Naive thymus-derived CD4-positive, alpha-beta T cell (primary cell): ENCODE measurements at regions not wholly inside any gene's neighbourhood (a gene's known extent, or its start where the extent isn't known, plus 50 kb on each side); places are given as distances from the start of the nearest gene placed in this dataset.

Experiments used
- ATAC-seq: fragments of 150-1000 bp; cut with Tn5 transposase; 2 replicates; pipeline ENCODE4 v1.10.0; 2021; ENCODE audit warnings: mild to moderate bottlenecking, moderate library complexity
- CTCF ChIA-PET: fragments of 350-600 bp; sonication (Branson Sonifier 250); formaldehyde crosslinking; loops from one replicate; lab custom pipeline; 2021; ENCODE audit warnings: antibody characterized with exemption; lab: Charles Lee
- POLR2A ChIA-PET: fragments of 350-600 bp; sonication (Branson Sonifier 250); formaldehyde crosslinking; loops from one replicate; lab custom pipeline; 2021; ENCODE audit warnings: antibody characterized with exemption, inconsistent platforms; lab: Charles Lee
- DNase-seq, 9 donors: peaks; one replicate each; pipeline versions ENCODE4 v3.0.0 to v3.0.0-alpha.2; 2020 to 2022; ENCODE audit warnings: mixed read lengths in 1 of 9
- H3K27ac ChIP-seq: one replicate; pipeline ENCODE4 v1.7.0; 2013; ENCODE audit warnings: mild to moderate bottlenecking, low read depth, low read length, moderate library complexity
- H3K27me3 ChIP-seq, 2 donors: one replicate each; pipeline ENCODE4 v1.7.0; 2013; ENCODE audit warnings: low read length in 2 of 2, mild to moderate bottlenecking in 2 of 2, moderate library complexity in 2 of 2; ENCODE audit not compliant: control insufficient read depth in 2 of 2, insufficient read depth in 2 of 2
- H3K36me3 ChIP-seq, 3 experiments: 1 replicate in 2 of 3; 2 replicates in 1 of 3; pipeline ENCODE4 v1.7.0; 2013; ENCODE audit warnings: low read length in 3 of 3, mild to moderate bottlenecking in 3 of 3, moderate library complexity in 1 of 3; ENCODE audit not compliant: insufficient read depth in 3 of 3, control insufficient read depth in 2 of 3
- H3K4me1 ChIP-seq, 2 donors: one replicate each; pipeline ENCODE4 v1.7.0; 2013; ENCODE audit warnings: low read length in 2 of 2, mild to moderate bottlenecking in 2 of 2, moderate library complexity in 1 of 2; ENCODE audit not compliant: control insufficient read depth in 2 of 2, insufficient read depth in 2 of 2
- H3K4me3 ChIP-seq: 2 replicates; pipeline ENCODE4 v1.7.0; 2013; ENCODE audit warnings: mild to moderate bottlenecking, low read length
- H3K9me3 ChIP-seq, 3 experiments: 1 replicate in 2 of 3; 2 replicates in 1 of 3; pipeline ENCODE4 v1.7.0; 2013; ENCODE audit warnings: low read length in 3 of 3; ENCODE audit not compliant: control insufficient read depth in 2 of 3
- H3K27ac Mint-ChIP-seq, 9 donors: one replicate each; pipeline ENCODE4 v1.8.0; 2020 to 2022; ENCODE audit warnings: mixed read lengths in 9 of 9, mild to moderate bottlenecking in 8 of 9, moderate library complexity in 5 of 9, inconsistent platforms in 2 of 9
- H3K27me3 Mint-ChIP-seq, 5 donors: one replicate each; pipeline ENCODE4 v1.8.0; 2021 to 2022; ENCODE audit warnings: mixed read lengths in 5 of 5, mild to moderate bottlenecking in 1 of 5
- H3K36me3 Mint-ChIP-seq, 5 donors: one replicate each; pipeline ENCODE4 v1.8.0; 2020 to 2022; ENCODE audit warnings: mixed read lengths in 5 of 5, mild to moderate bottlenecking in 3 of 5, inconsistent platforms in 1 of 5
- H3K4me1 Mint-ChIP-seq, 7 donors: one replicate each; pipeline ENCODE4 v1.8.0; 2020 to 2022; ENCODE audit warnings: mixed read lengths in 7 of 7, mild to moderate bottlenecking in 3 of 7, inconsistent platforms in 1 of 7
- H3K4me3 Mint-ChIP-seq, 10 donors: one replicate each; pipeline ENCODE4 v1.8.0; 2020 to 2022; ENCODE audit warnings: mild to moderate bottlenecking in 10 of 10, mixed read lengths in 10 of 10, moderate library complexity in 6 of 10, inconsistent platforms in 2 of 10
- H3K9me3 Mint-ChIP-seq, 11 donors: one replicate each; pipeline ENCODE4 v1.8.0; 2020 to 2022; ENCODE audit warnings: mixed read lengths in 11 of 11, mild to moderate bottlenecking in 4 of 11, inconsistent platforms in 1 of 11, moderate library complexity in 1 of 11
- intact Hi-C, 2 donors: fragments of 100-400 bp; cut with micrococcal nuclease; formaldehyde crosslinking; loops; one replicate each; pipeline ENCODE4 v1.15.1; 2023

DNA sequence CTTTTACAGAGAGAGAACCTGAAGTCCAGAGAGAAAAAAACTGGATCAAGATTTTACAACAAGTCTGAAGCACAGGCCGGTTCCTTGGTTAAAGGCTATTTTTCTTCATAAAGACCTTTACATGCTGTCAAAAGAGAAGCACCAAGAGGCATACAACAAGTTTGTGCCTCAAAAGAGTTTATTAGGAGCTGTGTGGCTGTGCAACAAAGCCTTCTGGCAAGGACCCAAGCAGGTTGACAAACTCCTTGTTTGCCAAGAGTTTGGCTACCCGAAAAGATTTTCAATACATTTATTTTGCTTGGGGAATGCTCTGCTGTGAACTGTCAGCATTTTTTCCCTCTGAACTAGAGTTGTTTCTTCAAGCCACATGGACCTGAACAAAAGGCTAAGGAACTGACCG is 202.9 kb upstream of the RAD23B start:
- Mint-ChIP-seq H3K4me1 (no peaks in the 10 kb centered on the region), H3K27ac (no peak overlapping the region), H3K9me3 (peaks cover 0 to 4% (median 0%) of the 10 kb centered on the region in 11 donors), H3K4me3 (no peak overlapping the region), H3K36me3 (no peaks in the 10 kb centered on the region), H3K27me3 (peaks cover 0 to 17% (median 13%) of the 10 kb centered on the region in 5 donors)
- intact Hi-C loops, result no loop called here
- ATAC-seq (no peak), DNase-seq (no peak)
- POLR2A ChIA-PET, result no interaction called here
- H3K9me3 ChIP-seq, result no peaks in the 10 kb centered on the region
- no peak overlapping the region for H3K27ac ChIP-seq
- no peaks in the 10 kb centered on the region for H3K27me3 ChIP-seq
- no peak overlapping the region for H3K4me3 ChIP-seq
- CTCF ChIA-PET, result no interaction called here
- H3K4me1 ChIP-seq, result no peaks in the 10 kb centered on the region
- H3K36me3 ChIP-seq, result no peaks in the 10 kb centered on the region

DNA sequence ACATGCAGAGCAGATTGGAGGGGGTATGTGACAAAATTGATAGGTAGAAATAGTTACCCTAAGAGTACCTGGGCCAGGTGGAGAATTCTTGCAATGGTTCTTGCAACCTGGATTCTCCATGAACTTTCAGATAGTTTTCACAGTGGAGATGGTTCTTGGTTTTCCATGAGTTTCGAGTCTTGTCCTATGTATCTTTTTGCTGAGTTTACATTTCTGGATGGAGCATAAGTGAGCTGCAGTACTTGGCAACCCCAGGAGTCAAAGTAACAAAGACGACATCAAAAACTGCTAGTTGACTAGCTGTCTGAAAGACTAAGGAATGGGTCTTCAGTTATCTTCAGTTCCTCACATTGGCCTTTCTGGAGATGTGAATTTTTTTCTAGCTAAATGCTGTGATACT is 196.6 kb upstream of the RAD23B start:
- Mint-ChIP-seq H3K4me1 (no peaks in the 10 kb centered on the region), H3K9me3 (peaks cover 0 to 8% (median 0%) of the 10 kb centered on the region in 11 donors), H3K36me3 (peaks cover 0 to 5% (median 0%) of the 10 kb centered on the region in 5 donors), H3K27me3 (peaks cover 0 to 37% (median 26%) of the 10 kb centered on the region in 5 donors), H3K27ac (no peak overlapping the region), H3K4me3 (no peak overlapping the region)
- no peak for ATAC-seq
- Histone ChIP-seq H3K27me3 (no peaks in the 10 kb centered on the region), H3K4me3 (no peak overlapping the region), H3K36me3 (no peaks in the 10 kb centered on the region), H3K27ac (no peak overlapping the region), H3K4me1 (no peaks in the 10 kb centered on the region), H3K9me3 (no peaks in the 10 kb centered on the region)
- CTCF ChIA-PET, result no interaction called here
- POLR2A ChIA-PET, result no interaction called here
- intact Hi-C loops, result no loop called here
- no peak for DNase-seq

DNA sequence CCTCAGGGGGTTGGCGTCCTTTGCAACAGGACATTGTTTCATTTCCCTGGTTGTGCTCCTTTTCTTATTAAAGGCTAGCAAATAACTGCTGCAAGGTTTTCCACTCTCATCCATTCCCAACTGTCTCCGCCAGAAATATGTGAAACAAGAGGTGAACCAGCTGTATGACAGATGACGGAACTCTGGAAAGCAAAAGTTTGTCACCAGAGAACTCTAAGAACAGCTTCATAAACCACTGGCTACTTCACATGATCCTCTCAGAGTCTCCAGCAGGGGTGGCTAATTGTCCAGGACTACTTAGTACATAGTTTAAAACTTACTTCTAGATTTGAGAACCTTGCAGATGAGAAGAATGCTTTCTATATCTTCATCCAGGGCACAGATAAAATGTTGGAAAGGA is 195.9 kb upstream of the RAD23B start:
- Histone ChIP-seq H3K27me3 (no peaks in the 10 kb centered on the region), H3K9me3 (no peaks in the 10 kb centered on the region), H3K4me3 (no peak overlapping the region), H3K27ac (no peak overlapping the region), H3K4me1 (no peaks in the 10 kb centered on the region), H3K36me3 (no peaks in the 10 kb centered on the region)
- H3K4me1 Mint-ChIP-seq, result no peaks in the 10 kb centered on the region
- peaks cover 0 to 37% (median 27%) of the 10 kb centered on the region in 5 donors for H3K27me3 Mint-ChIP-seq
- intact Hi-C loops, result no loop called here
- DNase-seq (no peak), ATAC-seq (no peak)
- H3K4me3 Mint-ChIP-seq, result no peak overlapping the region
- no peak overlapping the region for H3K27ac Mint-ChIP-seq
- ChIA-PET POLR2A (no interaction called here), CTCF (no interaction called here)
- H3K9me3 Mint-ChIP-seq, result peaks cover 0 to 8% (median 0%) of the 10 kb centered on the region in 11 donors
- peaks cover 0 to 5% (median 0%) of the 10 kb centered on the region in 5 donors for H3K36me3 Mint-ChIP-seq

DNA sequence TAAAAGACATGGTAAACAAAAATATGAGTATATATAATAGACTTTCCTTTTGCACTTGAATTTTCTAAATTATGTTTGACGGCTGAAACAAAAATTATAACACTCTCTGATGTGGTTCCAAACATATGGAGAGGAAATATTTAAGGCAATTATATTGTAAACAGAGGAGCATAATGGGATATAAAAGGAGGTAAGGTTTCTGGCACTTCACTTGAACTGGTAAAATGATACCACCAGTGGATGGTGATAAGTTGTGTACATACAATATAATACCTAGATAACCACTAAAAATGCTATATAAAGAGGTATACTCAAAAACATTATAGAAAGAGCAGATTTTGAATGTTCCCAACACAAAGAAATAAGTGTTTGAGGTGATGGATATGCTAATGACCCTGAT is 192.9 kb upstream of the RAD23B start:
- intact Hi-C loops, result no loop called here
- Mint-ChIP-seq H3K4me1 (no peaks in the 10 kb centered on the region), H3K9me3 (peaks cover 0 to 8% (median 0%) of the 10 kb centered on the region in 11 donors), H3K36me3 (peaks cover 0 to 5% (median 0%) of the 10 kb centered on the region in 5 donors), H3K27ac (no peak overlapping the region), H3K27me3 (peaks cover 0 to 29% (median 26%) of the 10 kb centered on the region in 5 donors), H3K4me3 (no peak overlapping the region)
- Histone ChIP-seq H3K27ac (no peak overlapping the region), H3K4me1 (no peaks in the 10 kb centered on the region), H3K27me3 (no peaks in the 10 kb centered on the region), H3K4me3 (no peak overlapping the region), H3K9me3 (no peaks in the 10 kb centered on the region), H3K36me3 (no peaks in the 10 kb centered on the region)
- ChIA-PET POLR2A (no interaction called here), CTCF (no interaction called here)
- ATAC-seq, result no peak
- DNase-seq, result no peak

DNA sequence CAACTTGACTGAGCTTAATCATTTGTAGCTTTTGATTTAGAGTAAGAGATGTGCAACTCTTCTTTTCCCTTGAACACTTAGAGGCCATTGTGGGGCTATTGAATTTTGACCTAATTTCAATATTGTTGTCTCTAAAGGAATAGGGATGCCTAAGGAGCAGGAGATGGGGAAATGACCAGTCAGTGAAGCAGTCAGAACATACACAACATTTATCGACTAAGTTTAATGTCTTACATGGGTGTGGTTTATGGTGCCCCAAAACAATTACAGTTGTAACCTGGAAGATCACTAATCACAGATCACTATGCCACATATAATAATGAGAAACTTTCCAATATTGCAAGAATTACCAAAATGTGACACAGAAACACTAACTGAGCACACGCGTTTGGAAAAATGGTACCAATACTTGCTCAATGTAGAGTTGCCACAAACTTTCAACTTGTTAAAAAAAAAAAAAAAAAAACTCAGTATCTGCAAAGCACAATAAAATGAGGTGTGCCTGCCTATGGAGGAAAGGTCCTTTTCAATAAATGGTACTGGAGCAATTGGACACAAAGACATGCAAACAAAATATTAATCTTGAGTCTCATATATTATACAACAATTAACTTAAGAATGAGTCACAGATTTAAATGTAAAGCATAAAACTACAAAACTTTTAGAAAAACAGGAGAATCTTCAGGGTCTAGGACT is 189.6 kb upstream of the RAD23B start:
- H3K4me3 Mint-ChIP-seq, result no peak overlapping the region
- Histone ChIP-seq H3K27ac (no peak overlapping the region), H3K27me3 (no peaks in the 10 kb centered on the region), H3K4me1 (no peaks in the 10 kb centered on the region), H3K9me3 (no peaks in the 10 kb centered on the region), H3K36me3 (no peaks in the 10 kb centered on the region), H3K4me3 (no peak overlapping the region)
- DNase-seq (no peak), ATAC-seq (no peak)
- H3K27me3 Mint-ChIP-seq, result peaks cover 0 to 13% (median 9%) of the 10 kb centered on the region in 5 donors
- no peaks in the 10 kb centered on the region for H3K4me1 Mint-ChIP-seq
- ChIA-PET POLR2A (no interaction called here), CTCF (no interaction called here)
- peaks cover 0 to 5% (median 0%) of the 10 kb centered on the region in 5 donors for H3K36me3 Mint-ChIP-seq
- H3K9me3 Mint-ChIP-seq, result peaks cover 0 to 9% (median 0%) of the 10 kb centered on the region in 11 donors
- H3K27ac Mint-ChIP-seq, result no peak overlapping the region
- intact Hi-C loops, result no loop called here

DNA sequence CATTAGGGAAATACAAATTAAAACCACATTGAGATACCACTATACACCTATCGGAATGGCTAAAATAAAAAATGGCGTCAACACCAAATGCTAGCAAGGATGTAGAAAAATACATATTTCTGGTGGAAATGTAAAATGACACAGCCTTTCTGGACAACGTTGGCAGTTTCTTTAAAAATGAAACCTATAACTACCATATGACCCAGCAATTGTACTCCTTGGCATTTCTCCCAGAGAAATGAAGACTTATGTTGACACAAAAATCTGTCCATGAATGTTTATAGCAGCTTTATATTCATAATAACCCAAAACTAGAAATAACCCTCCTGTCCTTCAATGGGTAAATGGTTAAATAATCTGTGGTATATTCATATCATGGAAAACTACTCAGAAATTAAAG is 188.7 kb upstream of the RAD23B start:
- H3K4me3 ChIP-seq, result no peak overlapping the region
- no peak overlapping the region for H3K27ac ChIP-seq
- H3K9me3 ChIP-seq, result no peaks in the 10 kb centered on the region
- H3K27me3 Mint-ChIP-seq, result peaks cover 0 to 7% (median 4%) of the 10 kb centered on the region in 5 donors
- peaks cover 0 to 3% (median 0%) of the 10 kb centered on the region in 5 donors for H3K36me3 Mint-ChIP-seq
- H3K27ac Mint-ChIP-seq, result no peak overlapping the region
- no peak overlapping the region for H3K4me3 Mint-ChIP-seq
- ATAC-seq, result no peak
- DNase-seq, result no peak
- no peaks in the 10 kb centered on the region for H3K4me1 Mint-ChIP-seq
- H3K27me3 ChIP-seq, result no peaks in the 10 kb centered on the region
- intact Hi-C loops, result no loop called here
- H3K36me3 ChIP-seq, result no peaks in the 10 kb centered on the region
- CTCF ChIA-PET, result no interaction called here
- H3K9me3 Mint-ChIP-seq, result peaks cover 0 to 5% (median 0%) of the 10 kb centered on the region in 11 donors
- POLR2A ChIA-PET, result no interaction called here
- H3K4me1 ChIP-seq, result no peaks in the 10 kb centered on the region

DNA sequence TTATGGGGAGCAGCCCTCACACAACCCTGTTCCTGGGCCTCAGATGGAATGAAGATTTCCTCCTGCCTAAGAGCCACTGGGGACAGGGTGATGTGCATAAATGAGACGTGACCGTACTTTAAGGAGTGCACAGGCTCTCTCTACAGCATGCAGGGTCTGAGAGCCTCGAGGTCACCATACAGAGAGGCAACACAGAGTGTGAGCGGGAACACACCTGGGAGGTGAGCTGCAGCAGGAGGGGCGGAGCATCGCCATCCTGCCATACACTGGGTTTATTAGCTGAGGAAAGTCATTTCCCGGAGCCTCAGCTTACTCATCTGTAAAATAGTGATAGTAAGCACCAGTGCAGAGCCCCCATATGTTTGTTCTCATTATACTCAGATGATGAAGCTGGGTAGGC is 182.5 kb upstream of the RAD23B start:
- Mint-ChIP-seq H3K27ac (no peak overlapping the region), H3K4me3 (no peak overlapping the region), H3K4me1 (no peaks in the 10 kb centered on the region), H3K27me3 (peaks cover 0 to 9% (median 0%) of the 10 kb centered on the region in 5 donors), H3K9me3 (peaks cover 0 to 5% (median 0%) of the 10 kb centered on the region in 11 donors), H3K36me3 (no peaks in the 10 kb centered on the region)
- no peak for DNase-seq
- no peak overlapping the region for H3K27ac ChIP-seq
- no peak overlapping the region for H3K4me3 ChIP-seq
- ChIA-PET CTCF (no interaction called here), POLR2A (no interaction called here)
- H3K9me3 ChIP-seq, result no peaks in the 10 kb centered on the region
- H3K27me3 ChIP-seq, result no peaks in the 10 kb centered on the region
- intact Hi-C loops, result no loop called here
- no peak for ATAC-seq
- no peaks in the 10 kb centered on the region for H3K4me1 ChIP-seq
- H3K36me3 ChIP-seq, result no peaks in the 10 kb centered on the region
